ENCODE measurements at regions not wholly inside any gene's neighbourhood (a gene's known extent, or its start where the extent isn't known, plus 50 kb on each side); places are given as distances from the start of the nearest gene placed in this dataset.

GRCh38 chr14:25520821-25521220 is 470.9 kb upstream of the STXBP6 start:
- no peak overlapping the region for H3K27ac ChIP-seq
- H3K36me3 ChIP-seq, result no peaks in the 10 kb centered on the region
- H3K4me3 ChIP-seq, result no peak overlapping the region
- WGBS, result 91% methylated on average over 13 of the region's 13 CpGs
- intact Hi-C loops (cut with DNase I), result no loop called here
- no peak for DNase-seq (ENCODE audit: low spot score)
- H3K9me3 ChIP-seq, result no peaks in the 10 kb centered on the region
- H3K27me3 ChIP-seq (replicated peaks; ENCODE audit: insufficient read depth), result no peaks in the 10 kb centered on the region
- H3K4me1 ChIP-seq (replicated peaks), result no peaks in the 10 kb centered on the region
- TF ChIP-seq CTCF (IDR thresholded peaks at IDR 0.05), result no peak
- TF ChIP-seq POLR2A (IDR thresholded peaks at IDR 0.05), result no peak
- no peak for TF ChIP-seq POLR2AphosphoS5 (IDR thresholded peaks at IDR 0.05)

- H3K36me3 ChIP-seq, result no peaks in the 10 kb centered on the region
- TF ChIP-seq POLR2AphosphoS5 (IDR thresholded peaks at IDR 0.05), result no peak
- TF ChIP-seq POLR2A (IDR thresholded peaks at IDR 0.05), result no peak
- TF ChIP-seq CTCF (IDR thresholded peaks at IDR 0.05), result no peak
- intact Hi-C loops (cut with DNase I), result no loop called here
- H3K27me3 ChIP-seq (replicated peaks; ENCODE audit: insufficient read depth), result no peaks in the 10 kb centered on the region
- no peak overlapping the region for H3K27ac ChIP-seq
- H3K4me3 ChIP-seq, result no peak overlapping the region
- H3K4me1 ChIP-seq (replicated peaks), result no peaks in the 10 kb centered on the region
- H3K9me3 ChIP-seq, result no peaks in the 10 kb centered on the region
- DNase-seq (ENCODE audit: low spot score), result no peak
Measured at GRCh38 chr14:25518364-25518763, 468.4 kb upstream of the STXBP6 start.

DNA sequence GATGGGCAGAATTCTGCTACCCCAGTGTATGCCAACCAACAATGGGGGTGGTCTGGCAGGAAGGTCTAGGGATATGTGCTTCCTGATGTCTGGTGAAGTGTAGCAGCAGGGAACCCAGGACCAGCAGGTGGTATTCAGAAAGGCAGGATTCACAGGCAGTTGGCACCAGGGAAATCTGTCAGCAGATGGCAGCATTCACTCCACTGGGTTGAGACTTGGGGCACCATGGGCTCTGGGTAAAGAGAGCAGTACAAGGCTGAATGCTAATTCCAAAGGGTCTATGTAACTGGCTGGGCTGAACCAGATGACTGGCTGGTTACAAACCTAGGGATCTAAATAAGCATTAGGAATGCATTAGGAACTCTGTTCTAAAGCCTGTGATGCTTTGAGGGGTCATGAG is 466.9 kb upstream of the STXBP6 start:
- H3K36me3 ChIP-seq, result no peaks in the 10 kb centered on the region
- H3K4me1 ChIP-seq (replicated peaks), result no peaks in the 10 kb centered on the region
- intact Hi-C loops (cut with DNase I), result no loop called here
- H3K9me3 ChIP-seq, result no peaks in the 10 kb centered on the region
- no peak overlapping the region for H3K4me3 ChIP-seq
- no peaks in the 10 kb centered on the region for H3K27me3 ChIP-seq (replicated peaks; ENCODE audit: insufficient read depth)
- no peak overlapping the region for H3K27ac ChIP-seq
- TF ChIP-seq POLR2AphosphoS5 (IDR thresholded peaks at IDR 0.05), result no peak
- no peak for TF ChIP-seq CTCF (IDR thresholded peaks at IDR 0.05)
- TF ChIP-seq POLR2A (IDR thresholded peaks at IDR 0.05), result no peak
- DNase-seq (ENCODE audit: low spot score), result no peak

DNA sequence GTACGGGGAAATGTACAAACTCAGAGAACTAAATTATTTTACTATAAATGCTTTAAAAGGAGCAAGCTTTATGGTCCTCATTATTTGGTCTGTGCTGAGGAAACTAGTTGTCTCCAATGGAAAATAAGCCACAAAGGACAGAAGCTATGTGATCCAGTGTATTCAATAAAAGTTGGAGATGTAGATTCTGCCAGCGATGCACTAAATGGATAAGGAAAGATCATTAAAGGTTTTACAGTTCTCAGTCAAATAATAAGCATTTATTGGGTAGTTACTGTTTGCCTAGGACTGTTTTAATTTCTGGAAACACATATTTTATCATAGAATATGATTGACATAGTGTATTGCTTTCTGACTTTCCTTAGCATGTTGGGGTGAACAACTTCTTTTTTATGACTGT is 458.9 kb upstream of the STXBP6 start:
- Histone ChIP-seq H3K4me1 (replicated peaks) (no peaks in the 10 kb centered on the region), H3K27me3 (replicated peaks; ENCODE audit: insufficient read depth) (no peaks in the 10 kb centered on the region), H3K4me3 (no peak overlapping the region), H3K36me3 (no peaks in the 10 kb centered on the region), H3K9me3 (no peaks in the 10 kb centered on the region), H3K27ac (no peak overlapping the region)
- intact Hi-C loops (cut with DNase I), result no loop called here
- TF ChIP-seq CTCF (IDR thresholded peaks at IDR 0.05), result no peak
- TF ChIP-seq POLR2A (IDR thresholded peaks at IDR 0.05), result no peak
- TF ChIP-seq POLR2AphosphoS5 (IDR thresholded peaks at IDR 0.05), result peak; percentile 74
- WGBS, result 40% methylated on average over 2 of the region's 2 CpGs
- DNase-seq (ENCODE audit: low spot score), result no peak

GRCh38 chr14:25501749-25502148 is 451.8 kb upstream of the STXBP6 start:
- no peaks in the 10 kb centered on the region for H3K9me3 ChIP-seq
- no peaks in the 10 kb centered on the region for H3K27me3 ChIP-seq (replicated peaks; ENCODE audit: insufficient read depth)
- H3K27ac ChIP-seq, result no peak overlapping the region
- no peaks in the 10 kb centered on the region for H3K36me3 ChIP-seq
- intact Hi-C loops (cut with DNase I), result no loop called here
- H3K4me3 ChIP-seq, result no peak overlapping the region
- no peak for DNase-seq (ENCODE audit: low spot score)
- H3K4me1 ChIP-seq (replicated peaks), result no peaks in the 10 kb centered on the region
- TF ChIP-seq CTCF (IDR thresholded peaks at IDR 0.05) (no peak), POLR2A (IDR thresholded peaks at IDR 0.05) (no peak), POLR2AphosphoS5 (IDR thresholded peaks at IDR 0.05) (no peak)
- WGBS, result 80% methylated on average over 6 of the region's 6 CpGs

All from prostate gland (tissue), 2 donors.